ENCODE measurements at regions not wholly inside any gene's neighbourhood (a gene's known extent, or its start where the extent isn't known, plus 50 kb on each side); places are given as distances from the start of the nearest gene placed in this dataset.
"Not testable (repeated sequence)": the region's sequence is repeated elsewhere in the genome, so short reads cannot be mapped to it uniquely, and the experiment has no call there.

GRCh38 chr5:101012880-101013279, 109.8 kb upstream of the ST8SIA4 start:
- Histone ChIP-seq H3K27me3 (ENCODE audit: insufficient read depth, low read length) (no peaks in the 10 kb centered on the region), H3K4me1 (ENCODE audit: insufficient read depth, low read length) (no peaks in the 10 kb centered on the region), H3K4me3 (ENCODE audit: low read length) (no peak overlapping the region), H3K9me3 (ENCODE audit: low read depth, low read length) (no peaks in the 10 kb centered on the region)

GRCh38 chr5:101009758-101010519, 106.9 kb upstream of the ST8SIA4 start:
- Histone ChIP-seq H3K27me3 (ENCODE audit: insufficient read depth, low read length) (no peaks in the 10 kb centered on the region), H3K4me1 (ENCODE audit: insufficient read depth, low read length) (no peaks in the 10 kb centered on the region), H3K4me3 (ENCODE audit: low read length) (no peak overlapping the region), H3K9me3 (ENCODE audit: low read depth, low read length) (no peaks in the 10 kb centered on the region)

- Histone ChIP-seq H3K4me3 (ENCODE audit: low read length) (no peak overlapping the region), H3K4me1 (ENCODE audit: insufficient read depth, low read length) (no peaks in the 10 kb centered on the region), H3K27me3 (ENCODE audit: insufficient read depth, low read length) (no peaks in the 10 kb centered on the region), H3K9me3 (ENCODE audit: low read depth, low read length) (no peaks in the 10 kb centered on the region)
Observed at GRCh38 chr5:100992354-100992753, 89.3 kb upstream of the ST8SIA4 start.

GRCh38 chr5:100983601-100984000, 80.5 kb upstream of the ST8SIA4 start:
- not testable (repeated sequence) for H3K27me3 ChIP-seq (ENCODE audit: insufficient read depth, low read length); H3K4me3 ChIP-seq (ENCODE audit: low read length); H3K9me3 ChIP-seq (ENCODE audit: low read depth, low read length); H3K4me1 ChIP-seq (ENCODE audit: insufficient read depth, low read length)

GRCh38 chr5:100974082-100974481, 71.0 kb upstream of the ST8SIA4 start:
- H3K9me3 ChIP-seq (ENCODE audit: low read depth, low read length): no peaks in the 10 kb centered on the region
- H3K4me3 ChIP-seq (ENCODE audit: low read length): no peak overlapping the region
- no peaks in the 10 kb centered on the region for H3K27me3 ChIP-seq (ENCODE audit: insufficient read depth, low read length)
- no peaks in the 10 kb centered on the region for H3K4me1 ChIP-seq (ENCODE audit: insufficient read depth, low read length)

GRCh38 chr5:100970646-100971255, 67.7 kb upstream of the ST8SIA4 start:
- H3K4me3 ChIP-seq (ENCODE audit: low read length): no peak overlapping the region
- H3K9me3 ChIP-seq (ENCODE audit: low read depth, low read length): no peaks in the 10 kb centered on the region
- no peaks in the 10 kb centered on the region for H3K4me1 ChIP-seq (ENCODE audit: insufficient read depth, low read length)
- no peaks in the 10 kb centered on the region for H3K27me3 ChIP-seq (ENCODE audit: insufficient read depth, low read length)

- H3K9me3 ChIP-seq (ENCODE audit: low read depth, low read length): peaks cover 9% of the 10 kb centered on the region
- H3K27me3 ChIP-seq (ENCODE audit: insufficient read depth, low read length): no peaks in the 10 kb centered on the region
- H3K4me3 ChIP-seq (ENCODE audit: low read length): no peak overlapping the region
- no peaks in the 10 kb centered on the region for H3K4me1 ChIP-seq (ENCODE audit: insufficient read depth, low read length)
Observed at GRCh38 chr5:100965291-100965690, 62.2 kb upstream of the ST8SIA4 start.
